ENCODE measurements at regions not wholly inside any gene's neighbourhood (a gene's known extent, or its start where the extent isn't known, plus 50 kb on each side); places are given as distances from the start of the nearest gene placed in this dataset.
"Not testable (repeated sequence)": the region's sequence is repeated elsewhere in the genome, so short reads cannot be mapped to it uniquely, and the experiment has no call there.

DNA sequence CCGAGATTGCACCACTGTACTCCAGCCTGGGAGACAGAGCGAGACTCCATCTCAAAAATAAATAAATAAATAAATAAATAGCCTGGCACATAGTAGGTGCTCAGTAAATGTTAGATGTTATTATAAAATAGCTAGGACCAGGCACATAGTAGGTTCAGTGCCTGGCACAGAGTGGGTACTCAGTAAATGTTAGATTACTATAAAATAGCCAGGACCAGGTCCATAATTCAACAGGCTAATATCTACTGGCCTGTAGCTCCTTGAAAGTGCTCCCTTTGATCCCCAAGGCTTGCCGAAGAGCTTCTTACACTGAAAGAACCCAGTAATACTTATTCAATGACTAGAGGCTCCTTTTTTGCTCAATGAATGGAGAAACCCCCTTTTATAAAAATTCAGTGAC lies 215.1 kb upstream of the ZNF217 start:
- H3K36me3 ChIP-seq (ENCODE audit: insufficient read depth, low read length) = no peaks in the 10 kb centered on the region
- H2AFZ ChIP-seq (ENCODE audit: low read depth, low read length) = no peak overlapping the region
- no peaks in the 10 kb centered on the region for H3K9me3 ChIP-seq (ENCODE audit: low read length)
- H3K27me3 ChIP-seq (ENCODE audit: insufficient read depth, low read length) = no peaks in the 10 kb centered on the region
- no peak overlapping the region for H3K4me3 ChIP-seq (ENCODE audit: low read length)
- H3K4me1 ChIP-seq (ENCODE audit: insufficient read depth, low read length) = no peaks in the 10 kb centered on the region

DNA sequence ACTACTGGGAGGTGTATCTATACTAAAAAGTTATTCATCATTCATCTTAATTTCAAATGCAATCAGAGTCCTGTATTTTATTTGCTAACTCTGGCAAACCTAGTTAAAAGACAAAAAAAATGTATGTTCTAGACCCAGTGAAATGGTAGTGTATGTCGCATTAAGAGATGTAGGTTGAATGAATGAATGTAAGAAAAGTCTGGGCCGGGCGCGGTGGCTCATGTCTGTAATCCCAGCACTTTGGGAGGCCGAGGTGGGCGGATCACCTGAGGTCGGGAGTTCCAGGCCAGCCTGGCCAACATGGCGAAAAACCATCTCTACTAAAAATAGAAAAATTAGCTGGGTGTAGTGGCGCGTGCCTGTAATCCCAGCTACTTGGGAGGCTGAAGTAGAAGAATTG lies 214.7 kb upstream of the ZNF217 start:
- not testable (repeated sequence) for H3K4me3 ChIP-seq (ENCODE audit: low read length); H3K4me1 ChIP-seq (ENCODE audit: insufficient read depth, low read length); H3K36me3 ChIP-seq (ENCODE audit: insufficient read depth, low read length); H3K27me3 ChIP-seq (ENCODE audit: insufficient read depth, low read length); H2AFZ ChIP-seq (ENCODE audit: low read depth, low read length); H3K9me3 ChIP-seq (ENCODE audit: low read length)

DNA sequence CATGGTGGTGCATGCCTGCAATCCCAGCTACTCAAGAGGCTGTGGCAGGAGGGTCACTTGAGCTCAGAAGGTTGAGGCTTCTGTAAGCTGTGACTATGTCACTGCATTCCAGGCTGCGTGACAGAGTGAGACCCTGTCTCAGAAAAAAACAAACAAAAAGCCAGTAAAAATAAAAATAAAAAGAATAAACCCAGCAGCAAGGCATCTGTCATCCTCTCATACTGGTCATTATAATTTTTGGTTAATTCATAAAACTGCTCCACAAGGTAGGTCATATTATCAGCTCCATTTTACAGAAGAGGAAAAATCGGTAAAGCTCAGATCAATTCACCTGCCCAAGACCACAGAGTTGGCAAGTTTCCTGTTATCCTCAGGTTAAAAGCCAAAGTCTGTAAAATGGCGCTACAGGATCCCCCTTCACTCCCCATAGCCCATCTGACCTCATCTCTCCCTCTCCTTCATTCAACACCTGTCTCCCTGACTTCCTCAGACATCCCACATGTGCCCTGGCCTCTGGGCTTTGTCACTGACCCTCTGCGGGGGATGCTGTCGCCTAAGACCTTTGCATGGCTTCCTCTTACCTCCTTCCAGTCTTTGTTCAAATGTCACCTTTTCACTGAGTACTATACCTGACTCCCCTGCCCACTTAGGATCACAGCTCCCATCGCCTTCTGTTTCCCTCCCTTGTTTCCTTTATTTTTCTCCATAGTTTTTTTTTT lies 213.2 kb upstream of the ZNF217 start:
- Histone ChIP-seq H3K36me3 (ENCODE audit: insufficient read depth, low read length) (no peaks in the 10 kb centered on the region), H3K4me3 (ENCODE audit: low read length) (no peak overlapping the region), H3K27me3 (ENCODE audit: insufficient read depth, low read length) (no peaks in the 10 kb centered on the region), H3K9me3 (ENCODE audit: low read length) (no peaks in the 10 kb centered on the region), H2AFZ (ENCODE audit: low read depth, low read length) (no peak overlapping the region), H3K4me1 (ENCODE audit: insufficient read depth, low read length) (no peaks in the 10 kb centered on the region)

DNA sequence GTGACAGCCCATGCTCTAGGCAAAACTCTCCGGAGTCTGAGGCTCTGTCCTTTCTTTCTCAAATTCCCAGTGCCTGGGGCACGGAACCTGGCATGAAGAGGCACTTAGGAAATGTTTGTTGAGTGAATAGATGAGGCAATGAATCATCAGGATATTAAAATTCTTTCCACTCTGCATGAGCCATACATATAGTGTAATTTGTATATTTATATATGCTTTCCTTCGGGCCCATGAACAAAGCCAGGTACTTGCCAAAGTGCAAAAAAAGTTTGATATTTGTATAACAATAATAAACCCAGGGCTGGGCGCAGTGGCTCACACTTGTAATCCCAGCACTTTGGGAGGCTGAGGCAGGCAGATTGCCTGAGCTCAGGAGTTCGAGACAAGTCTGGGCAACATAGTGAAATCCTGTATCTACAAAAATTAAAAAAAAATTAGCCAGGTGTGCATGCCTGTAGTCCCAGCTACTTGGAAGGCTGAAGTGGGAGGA lies 212.3 kb upstream of the ZNF217 start:
- Histone ChIP-seq H3K27me3 (ENCODE audit: insufficient read depth, low read length) (no peaks in the 10 kb centered on the region), H3K9me3 (ENCODE audit: low read length) (no peaks in the 10 kb centered on the region), H3K4me1 (ENCODE audit: insufficient read depth, low read length) (no peaks in the 10 kb centered on the region), H3K4me3 (ENCODE audit: low read length) (no peak overlapping the region), H2AFZ (ENCODE audit: low read depth, low read length) (no peak overlapping the region), H3K36me3 (ENCODE audit: insufficient read depth, low read length) (no peaks in the 10 kb centered on the region)

DNA sequence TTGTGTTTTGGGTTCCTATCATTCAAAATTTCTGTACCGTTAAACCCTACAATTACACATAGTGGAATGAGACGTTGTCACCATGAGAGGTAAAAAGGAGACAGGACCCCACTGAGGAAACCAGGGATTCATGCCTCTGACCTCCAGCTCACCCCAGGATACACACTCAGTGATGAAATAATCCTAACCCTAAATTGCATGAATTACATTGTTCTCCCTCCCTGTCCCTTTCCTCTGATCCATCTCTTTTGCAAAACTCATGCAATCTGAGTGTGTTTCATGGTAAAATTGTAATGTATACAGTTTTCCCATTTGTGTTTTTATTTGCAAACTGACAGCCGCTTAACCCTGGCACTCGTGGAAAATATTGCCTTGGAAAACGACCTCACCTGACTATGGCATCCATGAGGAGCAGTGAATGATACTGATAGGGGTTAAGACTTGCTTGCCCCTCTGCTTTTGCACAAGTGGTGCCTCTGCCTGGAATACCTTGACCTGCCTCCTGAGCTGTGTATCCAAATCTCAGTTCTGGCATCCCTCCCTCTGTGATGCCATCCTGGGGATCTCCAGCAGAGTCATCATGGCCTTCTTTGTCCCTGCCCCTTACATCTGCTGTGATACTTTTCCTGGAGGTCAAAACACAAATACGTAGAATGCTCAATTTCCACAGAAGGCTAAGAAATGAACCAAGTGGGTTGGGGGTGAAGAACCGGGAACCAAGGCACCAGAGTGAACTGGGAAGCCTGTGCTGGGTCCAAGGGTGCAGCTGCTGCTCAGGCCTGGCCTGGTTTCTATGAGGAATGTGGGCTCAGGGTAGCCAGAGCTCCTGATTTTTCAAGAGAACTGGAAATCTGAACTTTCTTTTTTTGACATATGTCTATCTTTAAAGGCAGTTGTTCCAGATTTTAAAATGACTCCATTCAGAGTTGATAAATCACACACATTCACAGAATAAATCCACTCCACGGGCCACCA lies 211.6 kb upstream of the ZNF217 start:
- no peaks in the 10 kb centered on the region for H3K4me1 ChIP-seq (ENCODE audit: insufficient read depth, low read length)
- H3K27me3 ChIP-seq (ENCODE audit: insufficient read depth, low read length) = no peaks in the 10 kb centered on the region
- no peaks in the 10 kb centered on the region for H3K9me3 ChIP-seq (ENCODE audit: low read length)
- no peak overlapping the region for H2AFZ ChIP-seq (ENCODE audit: low read depth, low read length)
- H3K4me3 ChIP-seq (ENCODE audit: low read length) = no peak overlapping the region
- H3K36me3 ChIP-seq (ENCODE audit: insufficient read depth, low read length) = no peaks in the 10 kb centered on the region

DNA sequence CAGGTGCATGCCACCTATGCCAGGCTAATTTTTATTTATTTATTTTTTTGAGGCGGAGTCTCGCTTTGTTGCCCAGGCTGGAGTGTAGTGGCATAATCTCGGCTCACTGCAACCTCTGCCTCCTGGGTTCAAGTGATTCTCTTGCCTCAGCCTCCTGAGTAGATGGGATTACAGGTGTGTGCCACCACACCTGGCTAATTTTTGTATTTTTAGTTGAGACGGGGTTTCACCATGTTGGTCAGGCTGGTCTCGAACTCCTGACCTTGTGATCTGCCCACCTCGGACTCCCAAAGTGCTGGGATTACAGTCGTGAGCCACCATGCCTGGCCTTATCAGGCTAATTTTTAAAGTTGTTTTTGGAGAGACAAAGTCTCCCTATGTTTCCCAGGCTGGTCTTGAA lies 210.7 kb upstream of the ZNF217 start:
- not testable (repeated sequence) for H3K9me3 ChIP-seq (ENCODE audit: low read length); H3K4me3 ChIP-seq (ENCODE audit: low read length); H3K36me3 ChIP-seq (ENCODE audit: insufficient read depth, low read length); H2AFZ ChIP-seq (ENCODE audit: low read depth, low read length); H3K27me3 ChIP-seq (ENCODE audit: insufficient read depth, low read length); H3K4me1 ChIP-seq (ENCODE audit: insufficient read depth, low read length)

DNA sequence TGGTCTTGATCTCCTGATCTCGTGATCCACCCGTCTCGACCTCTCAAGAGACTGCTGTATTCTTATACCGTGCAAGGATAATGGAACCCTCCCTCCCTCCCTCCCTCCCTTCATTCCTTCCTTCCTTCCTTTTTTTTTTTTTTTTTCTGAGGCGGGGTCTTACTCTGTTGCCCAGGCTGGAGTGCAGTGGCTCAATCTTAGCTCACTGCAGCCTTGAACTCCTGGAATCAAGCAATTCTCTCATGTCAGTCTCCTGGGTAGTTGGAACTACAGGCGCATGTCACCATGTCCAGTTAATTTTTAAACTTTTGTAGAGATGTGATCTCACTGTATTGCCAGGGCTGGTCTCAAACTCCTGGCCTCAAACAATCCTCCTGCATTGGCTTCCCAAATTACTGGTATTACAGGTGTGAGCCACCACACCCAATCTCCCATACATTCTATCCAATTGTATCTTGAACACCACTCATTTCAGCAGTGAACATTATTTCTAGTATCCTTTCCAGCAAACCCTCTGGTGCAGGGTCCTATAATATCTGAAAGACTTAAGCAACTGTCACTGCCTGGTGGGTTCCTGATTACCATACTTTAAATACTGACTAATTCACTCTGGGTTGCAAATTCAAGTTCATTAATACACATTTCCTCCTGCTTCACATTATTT lies 210.0 kb upstream of the ZNF217 start:
- H3K36me3 ChIP-seq (ENCODE audit: insufficient read depth, low read length) = no peaks in the 10 kb centered on the region
- no peak overlapping the region for H2AFZ ChIP-seq (ENCODE audit: low read depth, low read length)
- no peaks in the 10 kb centered on the region for H3K27me3 ChIP-seq (ENCODE audit: insufficient read depth, low read length)
- H3K4me3 ChIP-seq (ENCODE audit: low read length) = no peak overlapping the region
- no peaks in the 10 kb centered on the region for H3K9me3 ChIP-seq (ENCODE audit: low read length)
- H3K4me1 ChIP-seq (ENCODE audit: insufficient read depth, low read length) = no peaks in the 10 kb centered on the region

DNA sequence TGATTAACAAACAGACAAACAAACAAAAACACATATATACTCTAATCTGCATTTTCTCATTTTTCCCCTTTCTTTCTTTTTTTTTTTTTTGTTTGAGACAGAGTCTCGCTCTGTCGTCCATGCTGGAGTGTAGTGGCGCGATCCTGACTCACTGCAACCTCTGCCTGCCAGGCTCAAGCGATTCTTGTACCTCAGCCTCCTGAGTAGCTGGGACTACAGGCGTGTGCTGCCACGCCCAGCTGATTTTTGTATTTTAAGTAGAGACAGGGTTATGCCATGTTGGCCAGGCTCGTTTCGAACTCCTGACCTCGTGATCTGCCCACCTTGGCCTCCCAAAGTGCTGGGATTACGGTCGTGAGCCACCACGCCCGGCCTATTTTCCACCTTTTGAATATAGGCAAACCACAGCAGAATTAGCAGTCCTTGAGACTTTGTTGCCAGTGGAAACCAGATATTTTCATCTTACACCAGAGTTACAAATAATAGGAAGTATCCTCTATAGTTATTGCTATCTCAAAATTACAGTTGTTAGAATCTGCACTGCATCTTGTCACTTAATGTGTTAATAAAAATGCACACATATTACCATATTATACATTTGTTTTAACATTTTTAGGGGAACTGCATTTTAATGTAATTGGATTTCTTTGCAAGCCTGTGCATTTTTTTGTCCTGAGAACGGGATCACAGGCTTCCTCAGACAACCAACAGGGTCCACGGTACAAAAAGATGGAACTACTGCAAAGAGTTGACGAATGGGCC lies 208.2 kb upstream of the ZNF217 start:
- Histone ChIP-seq H3K27me3 (ENCODE audit: insufficient read depth, low read length) (no peaks in the 10 kb centered on the region), H2AFZ (ENCODE audit: low read depth, low read length) (no peak overlapping the region), H3K4me3 (ENCODE audit: low read length) (no peak overlapping the region), H3K4me1 (ENCODE audit: insufficient read depth, low read length) (no peaks in the 10 kb centered on the region), H3K36me3 (ENCODE audit: insufficient read depth, low read length) (no peaks in the 10 kb centered on the region), H3K9me3 (ENCODE audit: low read length) (no peaks in the 10 kb centered on the region)

DNA sequence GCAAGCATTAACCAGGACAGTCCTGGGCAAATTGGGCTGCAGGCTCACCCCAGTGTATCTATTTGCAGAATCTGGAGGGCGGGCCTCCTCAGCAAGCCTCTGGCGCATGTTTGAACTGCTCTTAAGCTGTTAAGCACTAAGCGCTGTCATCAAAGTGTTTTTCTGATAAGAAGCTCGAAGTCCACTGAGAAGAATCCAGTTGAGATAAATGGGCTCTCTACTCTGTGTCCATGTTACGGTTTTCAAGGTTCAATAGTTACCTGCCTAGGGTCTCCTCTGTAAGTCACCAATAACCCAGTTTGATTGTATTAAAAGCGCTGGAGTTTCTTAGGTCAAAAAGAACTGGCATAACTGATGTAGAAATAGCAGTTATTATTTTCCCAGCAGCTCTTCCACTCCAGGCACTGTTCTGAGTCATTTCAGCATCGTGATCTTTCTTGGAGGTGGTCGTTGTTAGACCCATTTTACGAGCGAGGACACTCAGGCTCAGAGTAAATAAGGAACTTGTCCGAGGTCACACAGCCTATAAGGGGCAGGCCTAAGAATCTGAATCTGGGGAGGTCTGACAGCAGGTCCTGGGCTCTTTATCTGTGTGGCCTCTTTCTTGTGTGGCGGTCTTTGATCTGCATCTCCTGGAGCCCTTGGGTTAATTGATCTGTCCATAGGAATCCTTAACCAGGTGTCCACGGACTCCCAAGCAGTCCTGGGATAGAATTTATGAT lies 207.4 kb upstream of the ZNF217 start:
- Histone ChIP-seq H3K36me3 (ENCODE audit: insufficient read depth, low read length) (no peaks in the 10 kb centered on the region), H3K27me3 (ENCODE audit: insufficient read depth, low read length) (no peaks in the 10 kb centered on the region), H3K4me1 (ENCODE audit: insufficient read depth, low read length) (no peaks in the 10 kb centered on the region), H3K4me3 (ENCODE audit: low read length) (no peak overlapping the region), H2AFZ (ENCODE audit: low read depth, low read length) (no peak overlapping the region), H3K9me3 (ENCODE audit: low read length) (no peaks in the 10 kb centered on the region)

DNA sequence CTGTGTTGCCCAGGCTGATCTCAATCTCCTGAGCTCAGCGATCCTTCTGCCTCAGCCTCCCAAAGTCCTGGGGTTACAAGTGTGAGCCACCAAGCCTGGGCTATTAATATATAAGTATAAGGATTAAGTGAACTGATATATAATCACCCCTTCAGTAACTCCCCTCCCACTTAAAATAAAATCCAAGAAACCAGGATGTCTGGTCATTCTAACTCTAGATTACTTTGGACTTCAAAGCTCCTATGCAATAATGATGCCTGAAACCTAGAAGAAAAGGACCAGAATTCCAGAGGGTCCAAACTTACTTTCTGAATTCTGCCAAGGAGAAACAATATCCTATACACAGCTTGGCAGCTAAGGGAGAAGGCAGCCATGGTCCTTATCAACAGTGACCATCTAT lies 206.8 kb upstream of the ZNF217 start:
- no peak overlapping the region for H2AFZ ChIP-seq (ENCODE audit: low read depth, low read length)
- no peaks in the 10 kb centered on the region for H3K4me1 ChIP-seq (ENCODE audit: insufficient read depth, low read length)
- H3K27me3 ChIP-seq (ENCODE audit: insufficient read depth, low read length) = no peaks in the 10 kb centered on the region
- H3K4me3 ChIP-seq (ENCODE audit: low read length) = no peak overlapping the region
- H3K9me3 ChIP-seq (ENCODE audit: low read length) = no peaks in the 10 kb centered on the region
- H3K36me3 ChIP-seq (ENCODE audit: insufficient read depth, low read length) = no peaks in the 10 kb centered on the region

DNA sequence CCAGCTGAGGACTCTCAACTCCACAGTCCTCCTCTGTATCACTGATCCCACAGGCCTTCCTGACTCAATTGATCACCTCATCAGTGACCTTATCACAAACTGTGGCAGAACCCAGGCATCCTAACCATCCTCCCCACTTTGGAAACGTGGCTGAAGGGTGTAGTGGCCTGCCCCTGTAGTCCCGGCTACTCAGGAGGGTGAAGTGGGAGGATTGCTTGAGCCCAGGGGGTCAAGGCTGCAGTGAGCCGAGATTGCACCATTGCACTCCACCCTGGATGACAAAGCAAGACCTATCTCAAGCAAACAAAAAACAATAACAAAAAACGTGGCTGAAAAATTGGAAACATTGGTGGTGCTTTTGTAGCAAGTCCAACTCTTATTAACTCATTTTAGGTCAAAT lies 203.4 kb upstream of the ZNF217 start:
- Histone ChIP-seq H3K9me3 (ENCODE audit: low read length) (peaks cover 2% of the 10 kb centered on the region), H3K4me1 (ENCODE audit: insufficient read depth, low read length) (no peaks in the 10 kb centered on the region), H3K4me3 (ENCODE audit: low read length) (no peak overlapping the region), H2AFZ (ENCODE audit: low read depth, low read length) (no peak overlapping the region), H3K36me3 (ENCODE audit: insufficient read depth, low read length) (no peaks in the 10 kb centered on the region), H3K27me3 (ENCODE audit: insufficient read depth, low read length) (no peaks in the 10 kb centered on the region)

DNA sequence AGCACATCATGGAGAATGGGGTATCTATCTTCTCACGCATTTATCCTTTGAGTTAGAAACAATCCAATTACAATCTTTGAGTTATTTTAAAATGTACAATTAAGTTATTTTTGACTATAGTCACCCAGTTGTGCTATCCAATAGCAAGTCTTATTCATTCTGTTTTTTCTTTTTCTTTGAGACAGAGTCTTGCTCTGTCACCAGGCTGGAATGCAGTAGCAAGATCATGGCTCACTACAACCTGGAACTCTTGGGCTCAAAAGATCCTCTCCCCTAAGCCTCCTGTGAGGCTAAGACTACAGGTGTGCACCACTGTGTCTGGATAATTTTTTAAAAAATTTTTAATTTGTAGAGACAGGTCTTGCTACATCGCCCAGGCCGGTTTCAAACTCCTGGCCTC lies 201.5 kb upstream of the ZNF217 start:
- H3K4me1 ChIP-seq (ENCODE audit: insufficient read depth, low read length) = no peaks in the 10 kb centered on the region
- H3K27me3 ChIP-seq (ENCODE audit: insufficient read depth, low read length) = no peaks in the 10 kb centered on the region
- H3K9me3 ChIP-seq (ENCODE audit: low read length) = peaks cover 2% of the 10 kb centered on the region
- no peak overlapping the region for H3K4me3 ChIP-seq (ENCODE audit: low read length)
- H2AFZ ChIP-seq (ENCODE audit: low read depth, low read length) = no peak overlapping the region
- H3K36me3 ChIP-seq (ENCODE audit: insufficient read depth, low read length) = no peaks in the 10 kb centered on the region

Data from neuron (in vitro differentiated cells).